ENCODE measurements at regions not wholly inside any gene's neighbourhood (a gene's known extent, or its start where the extent isn't known, plus 50 kb on each side); places are given as distances from the start of the nearest gene placed in this dataset.

DNA sequence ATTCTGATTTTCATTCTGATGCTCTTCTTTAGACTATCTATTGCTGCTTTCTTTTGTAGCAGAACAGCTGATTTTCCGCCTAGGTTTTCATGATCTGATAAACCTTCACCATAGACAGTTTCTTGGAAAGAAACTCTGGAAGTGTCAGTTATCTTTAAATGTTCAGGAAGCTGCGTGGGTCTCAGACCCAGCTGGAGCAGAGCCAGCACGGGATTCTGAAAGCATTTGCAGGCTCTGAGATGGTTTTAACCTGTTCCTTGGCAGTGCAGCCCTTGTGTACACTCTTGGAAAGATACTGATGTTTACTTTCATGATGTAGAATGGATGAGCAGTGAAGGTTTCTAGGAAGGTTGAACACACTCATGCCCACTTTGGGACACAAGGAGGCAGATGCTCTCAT lies 178.0 kb upstream of the DMRT1 start:
- Histone ChIP-seq H3K27ac (ENCODE audit: extremely low read depth, low read depth, low read length) (no peak overlapping the region), H3K36me3 (ENCODE audit: control insufficient read depth in 2 of 2, insufficient read depth in 1 of 2, low read length in 2 of 2) (no peaks in the 10 kb centered on the region), H3K4me3 (ENCODE audit: low read depth, low read length) (no peak overlapping the region), H3K9me3 (ENCODE audit: control insufficient read depth, insufficient read depth, low read depth, low read length) (no peaks in the 10 kb centered on the region), H3K4me1 (ENCODE audit: control insufficient read depth, insufficient read depth, low read length) (no peaks in the 10 kb centered on the region)
- no peak for TF ChIP-seq ZFP3 (tag by site-specific recombination; IDR thresholded peaks at IDR 0.05; ENCODE audit: low read depth)
- TF ChIP-seq TCF7L2 (IDR thresholded peaks at IDR 0.05; ENCODE audit: borderline replicate concordance, low read depth, low read length) = no peak
- no peak for TF ChIP-seq ZNF510 (tag by site-specific recombination; IDR thresholded peaks at IDR 0.05; ENCODE audit: insufficient replicate concordance)
- TF ChIP-seq GLI4 (tag by site-specific recombination; IDR thresholded peaks at IDR 0.05) = no peak
- TF ChIP-seq, protein P1, sequence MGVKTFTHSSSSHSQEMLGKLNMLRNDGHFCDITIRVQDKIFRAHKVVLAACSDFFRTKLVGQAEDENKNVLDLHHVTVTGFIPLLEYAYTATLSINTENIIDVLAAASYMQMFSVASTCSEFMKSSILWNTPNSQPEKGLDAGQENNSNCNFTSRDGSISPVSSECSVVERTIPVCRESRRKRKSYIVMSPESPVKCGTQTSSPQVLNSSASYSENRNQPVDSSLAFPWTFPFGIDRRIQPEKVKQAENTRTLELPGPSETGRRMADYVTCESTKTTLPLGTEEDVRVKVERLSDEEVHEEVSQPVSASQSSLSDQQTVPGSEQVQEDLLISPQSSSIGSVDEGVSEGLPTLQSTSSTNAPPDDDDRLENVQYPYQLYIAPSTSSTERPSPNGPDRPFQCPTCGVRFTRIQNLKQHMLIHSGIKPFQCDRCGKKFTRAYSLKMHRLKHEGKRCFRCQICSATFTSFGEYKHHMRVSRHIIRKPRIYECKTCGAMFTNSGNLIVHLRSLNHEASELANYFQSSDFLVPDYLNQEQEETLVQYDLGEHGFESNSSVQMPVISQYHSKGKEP (tag by site-specific recombination; IDR thresholded peaks at IDR 0.05) = no peak
- TF ChIP-seq ZFP41 (tag by site-specific recombination; IDR thresholded peaks at IDR 0.05; ENCODE audit: borderline replicate concordance) = no peak
- no peak for TF ChIP-seq RBAK (tag by site-specific recombination; IDR thresholded peaks at IDR 0.05)
- no peak for TF ChIP-seq ZNF560 (tag by site-specific recombination; IDR thresholded peaks at IDR 0.05; ENCODE audit: borderline replicate concordance)
- TF ChIP-seq, protein P2, sequence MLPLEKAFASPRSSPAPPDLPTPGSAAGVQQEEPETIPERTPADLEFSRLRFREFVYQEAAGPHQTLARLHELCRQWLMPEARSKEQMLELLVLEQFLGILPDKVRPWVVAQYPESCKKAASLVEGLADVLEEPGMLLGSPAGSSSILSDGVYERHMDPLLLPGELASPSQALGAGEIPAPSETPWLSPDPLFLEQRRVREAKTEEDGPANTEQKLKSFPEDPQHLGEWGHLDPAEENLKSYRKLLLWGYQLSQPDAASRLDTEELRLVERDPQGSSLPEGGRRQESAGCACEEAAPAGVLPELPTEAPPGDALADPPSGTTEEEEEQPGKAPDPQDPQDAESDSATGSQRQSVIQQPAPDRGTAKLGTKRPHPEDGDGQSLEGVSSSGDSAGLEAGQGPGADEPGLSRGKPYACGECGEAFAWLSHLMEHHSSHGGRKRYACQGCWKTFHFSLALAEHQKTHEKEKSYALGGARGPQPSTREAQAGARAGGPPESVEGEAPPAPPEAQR (tag by site-specific recombination; IDR thresholded peaks at IDR 0.05) = no peak
- no peak for TF ChIP-seq ZNF571 (tag by site-specific recombination; IDR thresholded peaks at IDR 0.05)
- no peak for TF ChIP-seq ZNF621 (tag by site-specific recombination; IDR thresholded peaks at IDR 0.05)
- no peak for TF ChIP-seq ZNF791 (tag by site-specific recombination; IDR thresholded peaks at IDR 0.05)
- TF ChIP-seq ZNF623 (tag by site-specific recombination; IDR thresholded peaks at IDR 0.05) = no peak
- TF ChIP-seq, protein P3, sequence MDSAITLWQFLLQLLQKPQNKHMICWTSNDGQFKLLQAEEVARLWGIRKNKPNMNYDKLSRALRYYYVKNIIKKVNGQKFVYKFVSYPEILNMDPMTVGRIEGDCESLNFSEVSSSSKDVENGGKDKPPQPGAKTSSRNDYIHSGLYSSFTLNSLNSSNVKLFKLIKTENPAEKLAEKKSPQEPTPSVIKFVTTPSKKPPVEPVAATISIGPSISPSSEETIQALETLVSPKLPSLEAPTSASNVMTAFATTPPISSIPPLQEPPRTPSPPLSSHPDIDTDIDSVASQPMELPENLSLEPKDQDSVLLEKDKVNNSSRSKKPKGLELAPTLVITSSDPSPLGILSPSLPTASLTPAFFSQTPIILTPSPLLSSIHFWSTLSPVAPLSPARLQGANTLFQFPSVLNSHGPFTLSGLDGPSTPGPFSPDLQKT (IDR thresholded peaks at IDR 0.05; ENCODE audit: borderline replicate concordance, low read depth, low read length) = no peak
- no peak for TF ChIP-seq EGR2 (tag by site-specific recombination; IDR thresholded peaks at IDR 0.05; ENCODE audit: low read depth)
- ChIA-PET CTCF (interaction anchor here (0.6 kb wide), 1 partner anchor 329 kb away, joined by 4 read pairs; no protein-coding TSS in a partner anchor), POLR2A (no interaction called here)

DNA sequence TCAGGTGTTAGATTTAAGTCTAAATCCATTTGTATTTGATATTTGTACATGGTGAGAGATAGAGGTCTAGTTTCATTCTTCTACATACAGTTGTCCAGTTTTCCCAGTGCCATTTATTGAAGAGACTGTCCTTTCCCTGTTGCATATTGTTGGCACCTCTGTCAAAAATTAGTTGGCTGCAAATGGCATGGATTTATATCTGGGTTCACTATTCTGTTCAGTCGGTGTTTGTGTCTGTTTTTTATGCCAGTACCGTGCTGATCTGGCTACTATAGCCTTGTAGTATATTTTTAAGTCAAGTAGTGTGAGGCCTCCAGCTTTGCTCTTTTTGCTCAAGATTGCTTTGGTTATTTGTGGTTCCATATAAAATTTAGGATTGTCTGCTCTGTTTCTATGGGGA lies 176.2 kb upstream of the DMRT1 start:
- ChIA-PET CTCF (interaction anchor here (0.8 kb wide), 1 partner anchor 135 kb away, joined by 3 read pairs; no protein-coding TSS in a partner anchor), POLR2A (no interaction called here)
- Histone ChIP-seq H3K27ac (ENCODE audit: extremely low read depth, low read depth, low read length) (no peak overlapping the region), H3K4me3 (ENCODE audit: low read depth, low read length) (no peak overlapping the region), H3K4me1 (ENCODE audit: control insufficient read depth, insufficient read depth, low read length) (no peaks in the 10 kb centered on the region), H3K9me3 (ENCODE audit: control insufficient read depth, insufficient read depth, low read depth, low read length) (no peaks in the 10 kb centered on the region), H3K36me3 (ENCODE audit: control insufficient read depth in 2 of 2, insufficient read depth in 1 of 2, low read length in 2 of 2) (no peaks in the 10 kb centered on the region)
- TF ChIP-seq ZNF266 (tag by site-specific recombination; IDR thresholded peaks at IDR 0.05; ENCODE audit: low read depth) (no peak), ZNF670 (tag by site-specific recombination; IDR thresholded peaks at IDR 0.05; ENCODE audit: low read depth) (no peak)
- TF ChIP-seq, protein P4, sequence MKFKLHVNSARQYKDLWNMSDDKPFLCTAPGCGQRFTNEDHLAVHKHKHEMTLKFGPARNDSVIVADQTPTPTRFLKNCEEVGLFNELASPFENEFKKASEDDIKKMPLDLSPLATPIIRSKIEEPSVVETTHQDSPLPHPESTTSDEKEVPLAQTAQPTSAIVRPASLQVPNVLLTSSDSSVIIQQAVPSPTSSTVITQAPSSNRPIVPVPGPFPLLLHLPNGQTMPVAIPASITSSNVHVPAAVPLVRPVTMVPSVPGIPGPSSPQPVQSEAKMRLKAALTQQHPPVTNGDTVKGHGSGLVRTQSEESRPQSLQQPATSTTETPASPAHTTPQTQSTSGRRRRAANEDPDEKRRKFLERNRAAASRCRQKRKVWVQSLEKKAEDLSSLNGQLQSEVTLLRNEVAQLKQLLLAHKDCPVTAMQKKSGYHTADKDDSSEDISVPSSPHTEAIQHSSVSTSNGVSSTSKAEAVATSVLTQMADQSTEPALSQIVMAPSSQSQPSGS (tag by site-specific recombination; IDR thresholded peaks at IDR 0.05; ENCODE audit: low read depth) = no peak
- TF ChIP-seq, protein P5, sequence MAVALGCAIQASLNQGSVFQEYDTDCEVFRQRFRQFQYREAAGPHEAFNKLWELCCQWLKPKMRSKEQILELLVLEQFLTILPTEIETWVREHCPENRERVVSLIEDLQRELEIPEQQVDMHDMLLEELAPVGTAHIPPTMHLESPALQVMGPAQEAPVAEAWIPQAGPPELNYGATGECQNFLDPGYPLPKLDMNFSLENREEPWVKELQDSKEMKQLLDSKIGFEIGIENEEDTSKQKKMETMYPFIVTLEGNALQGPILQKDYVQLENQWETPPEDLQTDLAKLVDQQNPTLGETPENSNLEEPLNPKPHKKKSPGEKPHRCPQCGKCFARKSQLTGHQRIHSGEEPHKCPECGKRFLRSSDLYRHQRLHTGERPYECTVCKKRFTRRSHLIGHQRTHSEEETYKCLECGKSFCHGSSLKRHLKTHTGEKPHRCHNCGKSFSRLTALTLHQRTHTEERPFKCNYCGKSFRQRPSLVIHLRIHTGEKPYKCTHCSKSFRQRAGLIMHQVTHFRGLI (tag by site-specific recombination; IDR thresholded peaks at IDR 0.05) = no peak

Data from HEK293 (cell line).